ENCODE measurements at regions not wholly inside any gene's neighbourhood (a gene's known extent, or its start where the extent isn't known, plus 50 kb on each side); places are given as distances from the start of the nearest gene placed in this dataset.

DNA sequence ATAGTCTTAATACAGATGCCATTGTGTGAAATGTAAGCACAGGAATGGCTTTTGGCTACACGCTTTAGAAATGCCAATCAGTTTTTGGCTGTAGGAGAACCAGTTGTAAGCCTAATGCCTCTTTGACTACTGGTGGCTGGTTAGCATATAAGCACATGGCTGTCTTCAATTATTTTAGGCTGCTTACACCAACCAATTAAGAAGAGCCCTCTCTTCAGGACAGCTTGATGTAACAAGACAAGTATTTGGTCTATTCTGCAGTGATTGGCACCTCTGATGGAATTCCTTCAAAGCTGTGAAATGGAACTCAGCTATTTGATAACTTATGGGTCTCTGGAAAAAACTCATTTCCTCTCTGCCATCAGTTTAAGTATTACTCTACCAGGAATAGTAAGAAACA is 680.1 kb upstream of the FSHR start:
- TF ChIP-seq, protein P1, sequence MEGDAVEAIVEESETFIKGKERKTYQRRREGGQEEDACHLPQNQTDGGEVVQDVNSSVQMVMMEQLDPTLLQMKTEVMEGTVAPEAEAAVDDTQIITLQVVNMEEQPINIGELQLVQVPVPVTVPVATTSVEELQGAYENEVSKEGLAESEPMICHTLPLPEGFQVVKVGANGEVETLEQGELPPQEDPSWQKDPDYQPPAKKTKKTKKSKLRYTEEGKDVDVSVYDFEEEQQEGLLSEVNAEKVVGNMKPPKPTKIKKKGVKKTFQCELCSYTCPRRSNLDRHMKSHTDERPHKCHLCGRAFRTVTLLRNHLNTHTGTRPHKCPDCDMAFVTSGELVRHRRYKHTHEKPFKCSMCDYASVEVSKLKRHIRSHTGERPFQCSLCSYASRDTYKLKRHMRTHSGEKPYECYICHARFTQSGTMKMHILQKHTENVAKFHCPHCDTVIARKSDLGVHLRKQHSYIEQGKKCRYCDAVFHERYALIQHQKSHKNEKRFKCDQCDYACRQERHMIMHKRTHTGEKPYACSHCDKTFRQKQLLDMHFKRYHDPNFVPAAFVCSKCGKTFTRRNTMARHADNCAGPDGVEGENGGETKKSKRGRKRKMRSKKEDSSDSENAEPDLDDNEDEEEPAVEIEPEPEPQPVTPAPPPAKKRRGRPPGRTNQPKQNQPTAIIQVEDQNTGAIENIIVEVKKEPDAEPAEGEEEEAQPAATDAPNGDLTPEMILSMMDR (IDR thresholded peaks at IDR 0.05; ENCODE audit: low read depth, low read length, missing control alignments), result no peak
- DNase-seq (ENCODE audit: low read depth), result no peak
- no peak overlapping the region for H3K4me3 ChIP-seq (ENCODE audit: low read depth, low read length)

- no peak overlapping the region for H3K4me3 ChIP-seq (ENCODE audit: low read depth, low read length)
- TF ChIP-seq, protein P1 (IDR thresholded peaks at IDR 0.05; ENCODE audit: low read depth, low read length, missing control alignments), result no peak
- DNase-seq (ENCODE audit: low read depth), result no peak
Measured at GRCh38 chr2:49832555-49832954, 678.2 kb upstream of the FSHR start.

DNA sequence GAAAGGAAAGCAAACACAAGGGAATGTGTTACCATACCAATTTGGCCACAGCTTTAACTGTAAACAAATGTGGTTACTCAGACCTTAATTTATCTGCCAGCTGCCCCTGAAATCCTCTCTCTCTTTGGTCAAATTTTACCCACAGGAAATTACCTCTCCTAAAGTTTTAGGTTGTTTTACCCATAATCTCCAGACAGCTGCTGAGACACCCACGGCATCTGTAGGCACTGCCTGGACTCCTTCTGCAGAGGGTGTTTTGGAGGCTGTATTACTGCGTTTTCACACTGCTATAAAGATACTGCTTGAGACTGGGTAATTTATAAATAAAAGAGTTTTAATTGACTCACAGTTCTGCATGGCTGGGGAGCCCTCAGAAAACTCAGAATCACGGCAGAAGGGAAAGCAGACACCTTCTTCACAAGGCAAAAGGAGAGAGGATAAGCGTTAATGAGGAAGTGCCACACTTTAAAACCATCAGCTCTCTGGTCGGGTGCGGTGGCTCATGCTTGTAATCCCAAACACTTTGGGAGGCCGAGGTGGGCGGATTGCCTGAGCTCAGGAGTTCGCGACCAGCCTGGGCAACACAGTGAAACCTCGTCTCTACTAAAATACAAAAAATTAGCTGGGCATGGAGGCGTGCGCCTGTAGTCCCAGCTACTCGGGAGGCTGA is 677.5 kb upstream of the FSHR start:
- TF ChIP-seq, protein P1 (IDR thresholded peaks at IDR 0.05; ENCODE audit: low read depth, low read length, missing control alignments), result no peak
- no peak for DNase-seq (ENCODE audit: low read depth)
- H3K4me3 ChIP-seq (ENCODE audit: low read depth, low read length), result no peak overlapping the region

GRCh38 chr2:49830846-49831245 is 676.5 kb upstream of the FSHR start:
- DNase-seq (ENCODE audit: low read depth), result no peak
- TF ChIP-seq, protein P1 (IDR thresholded peaks at IDR 0.05; ENCODE audit: low read depth, low read length, missing control alignments), result no peak
- H3K4me3 ChIP-seq (ENCODE audit: low read depth, low read length), result no peak overlapping the region

DNA sequence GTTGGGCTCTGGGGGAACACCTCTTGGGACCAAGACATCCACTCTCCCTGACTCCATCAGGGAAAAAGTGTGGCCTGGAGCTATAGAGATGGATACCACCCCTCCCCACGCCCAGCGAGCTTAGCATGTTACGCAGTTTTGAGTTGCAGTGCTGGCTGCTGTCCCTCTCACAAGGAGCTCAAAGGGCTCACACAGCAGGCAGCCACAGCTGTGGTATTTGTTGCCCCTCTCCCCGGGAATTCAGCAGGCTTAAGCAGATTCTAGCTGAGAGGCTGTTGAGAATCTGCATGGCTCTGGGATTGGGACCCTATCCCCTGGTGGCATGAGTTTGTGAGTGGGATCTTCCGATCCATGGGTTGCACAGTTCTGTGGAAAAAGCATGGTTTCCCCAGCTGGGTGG is 673.1 kb upstream of the FSHR start:
- no peak overlapping the region for H3K4me3 ChIP-seq (ENCODE audit: low read depth, low read length)
- TF ChIP-seq, protein P1 (IDR thresholded peaks at IDR 0.05; ENCODE audit: low read depth, low read length, missing control alignments), result no peak
- no peak for DNase-seq (ENCODE audit: low read depth)

DNA sequence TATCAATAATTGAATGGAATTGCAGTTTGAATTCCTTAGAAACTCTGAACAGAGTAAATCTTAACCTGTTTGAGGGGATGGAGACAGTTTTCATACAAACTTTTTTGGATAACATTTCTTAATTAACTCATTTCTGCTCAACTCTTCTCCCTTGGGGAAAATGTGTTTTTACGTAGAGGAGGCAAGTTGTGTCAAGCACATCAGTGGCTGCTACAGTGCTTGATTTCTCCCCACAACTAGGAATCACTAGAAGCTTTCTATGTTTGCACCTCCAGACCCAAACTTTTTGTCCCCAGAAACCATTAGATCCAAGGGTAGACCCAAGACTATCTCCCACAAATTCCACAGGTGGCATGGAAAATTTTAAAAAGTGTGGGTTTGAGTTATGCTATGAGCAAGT is 658.9 kb upstream of the FSHR start:
- TF ChIP-seq, protein P1 (IDR thresholded peaks at IDR 0.05; ENCODE audit: low read depth, low read length, missing control alignments), result no peak
- DNase-seq (ENCODE audit: low read depth), result no peak
- no peak overlapping the region for H3K4me3 ChIP-seq (ENCODE audit: low read depth, low read length)

DNA sequence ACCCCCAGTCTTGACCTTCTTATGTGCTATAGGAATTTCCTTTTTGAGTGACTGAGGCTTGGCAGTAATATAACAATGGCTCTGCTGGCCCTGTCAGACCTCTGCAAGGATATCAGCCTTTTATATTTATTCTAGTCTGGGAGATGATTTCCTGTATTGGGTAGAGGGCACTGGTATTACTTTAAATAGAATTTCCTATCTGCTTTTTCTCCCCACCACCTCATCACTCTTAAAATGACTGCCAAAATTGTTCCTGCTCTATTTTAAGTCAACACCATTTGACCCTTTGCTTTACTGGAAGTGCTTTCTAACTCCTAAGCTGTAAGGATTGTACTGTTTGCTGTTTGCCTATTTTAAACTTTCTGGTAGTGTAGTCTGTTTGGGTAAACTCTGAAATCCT is 658.4 kb upstream of the FSHR start:
- no peak for DNase-seq (ENCODE audit: low read depth)
- no peak overlapping the region for H3K4me3 ChIP-seq (ENCODE audit: low read depth, low read length)
- TF ChIP-seq, protein P1 (IDR thresholded peaks at IDR 0.05; ENCODE audit: low read depth, low read length, missing control alignments), result no peak
